WTC11 (cell line): ENCODE measurements at regions not wholly inside any gene's neighbourhood (a gene's known extent, or its start where the extent isn't known, plus 50 kb on each side); places are given as distances from the start of the nearest gene placed in this dataset.

Source experiments
- ATF2 ChIP-seq: sonication (generic); formaldehyde crosslinking; IDR thresholded peaks from 2 replicates; pipeline ENCODE4 v1.8.1; 2022; ENCODE audit warnings: low read depth, missing genetic modification reagents, borderline replicate concordance
- EMX1 ChIP-seq: fragments of 250-450 bp; sonication (Bioruptor Pico); IDR thresholded peaks from 2 replicates; pipeline ENCODE4 v1.8.0; 2021; ENCODE audit warnings: mild to moderate bottlenecking
- MAX ChIP-seq: sonication (generic); formaldehyde crosslinking; IDR thresholded peaks from 2 replicates; pipeline ENCODE4 v1.8.0; 2022; ENCODE audit warnings: mild to moderate bottlenecking, missing genetic modification reagents
- SP1 ChIP-seq: sonication (generic); formaldehyde crosslinking; conservative IDR thresholded peaks from 2 replicates; pipeline ENCODE4 v1.8.1; 2022; ENCODE audit warnings: missing genetic modification reagents
- TF ChIP-seq, protein P1 (sequence below): fragments of 200-600 bp; IDR thresholded peaks from 2 replicates; pipeline ENCODE4 v1.8.0; 2022; ENCODE audit warnings: antibody characterized with exemption

GRCh38 chr14:49017447-49017846 lies 568.7 kb downstream of the RPS29 start:
- TF ChIP-seq, protein P1, sequence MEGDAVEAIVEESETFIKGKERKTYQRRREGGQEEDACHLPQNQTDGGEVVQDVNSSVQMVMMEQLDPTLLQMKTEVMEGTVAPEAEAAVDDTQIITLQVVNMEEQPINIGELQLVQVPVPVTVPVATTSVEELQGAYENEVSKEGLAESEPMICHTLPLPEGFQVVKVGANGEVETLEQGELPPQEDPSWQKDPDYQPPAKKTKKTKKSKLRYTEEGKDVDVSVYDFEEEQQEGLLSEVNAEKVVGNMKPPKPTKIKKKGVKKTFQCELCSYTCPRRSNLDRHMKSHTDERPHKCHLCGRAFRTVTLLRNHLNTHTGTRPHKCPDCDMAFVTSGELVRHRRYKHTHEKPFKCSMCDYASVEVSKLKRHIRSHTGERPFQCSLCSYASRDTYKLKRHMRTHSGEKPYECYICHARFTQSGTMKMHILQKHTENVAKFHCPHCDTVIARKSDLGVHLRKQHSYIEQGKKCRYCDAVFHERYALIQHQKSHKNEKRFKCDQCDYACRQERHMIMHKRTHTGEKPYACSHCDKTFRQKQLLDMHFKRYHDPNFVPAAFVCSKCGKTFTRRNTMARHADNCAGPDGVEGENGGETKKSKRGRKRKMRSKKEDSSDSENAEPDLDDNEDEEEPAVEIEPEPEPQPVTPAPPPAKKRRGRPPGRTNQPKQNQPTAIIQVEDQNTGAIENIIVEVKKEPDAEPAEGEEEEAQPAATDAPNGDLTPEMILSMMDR = no peak
- TF ChIP-seq MAX (CRISPR knock-in tag) = no peak
- no peak for TF ChIP-seq ATF2 (CRISPR knock-in tag)
- TF ChIP-seq SP1 (CRISPR knock-in tag) = no peak
- TF ChIP-seq EMX1 (CRISPR knock-in tag) = no peak
